HG03159 (cell line): ENCODE measurements at regions not wholly inside any gene's neighbourhood (a gene's known extent, or its start where the extent isn't known, plus 50 kb on each side); places are given as distances from the start of the nearest gene placed in this dataset.

Experiments used
- ATAC-seq: cut with Tn5 transposase; IDR thresholded peaks from one replicate; pipeline ENCODE4 v1.9.1; 2021; ENCODE audit warnings: mild to moderate bottlenecking, moderate library complexity; ENCODE audit not compliant: unreplicated experiment

- ATAC-seq: no peak
These were observed 94.1 kb upstream of the PRICKLE2 start for GRCh38 chr3:64319391-64319790.

GRCh38 chr3:64318668-64319271 is 93.5 kb upstream of the PRICKLE2 start:
- ATAC-seq: no peak

- ATAC-seq: no peak
These were observed 92.7 kb upstream of the PRICKLE2 start for GRCh38 chr3:64318001-64318400.

DNA sequence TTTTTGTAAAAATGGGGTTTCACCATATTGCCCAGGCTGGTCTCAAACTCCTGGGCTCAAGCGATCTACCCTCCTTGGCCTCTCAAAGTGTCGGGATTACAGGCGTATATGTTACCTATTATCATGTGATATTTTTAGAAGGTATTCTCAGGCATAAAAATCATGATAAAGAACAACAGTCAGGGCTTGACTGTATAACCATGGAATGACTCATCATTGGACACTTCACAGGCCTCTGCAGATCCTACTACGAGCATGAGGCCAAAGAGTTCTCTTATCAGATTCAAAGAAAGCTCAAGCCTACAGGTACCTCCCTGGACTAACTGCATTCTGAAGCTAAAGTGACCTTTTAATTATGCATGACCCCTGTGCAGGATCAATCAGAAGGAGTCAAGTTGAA is 91.7 kb upstream of the PRICKLE2 start:
- ATAC-seq: no peak

DNA sequence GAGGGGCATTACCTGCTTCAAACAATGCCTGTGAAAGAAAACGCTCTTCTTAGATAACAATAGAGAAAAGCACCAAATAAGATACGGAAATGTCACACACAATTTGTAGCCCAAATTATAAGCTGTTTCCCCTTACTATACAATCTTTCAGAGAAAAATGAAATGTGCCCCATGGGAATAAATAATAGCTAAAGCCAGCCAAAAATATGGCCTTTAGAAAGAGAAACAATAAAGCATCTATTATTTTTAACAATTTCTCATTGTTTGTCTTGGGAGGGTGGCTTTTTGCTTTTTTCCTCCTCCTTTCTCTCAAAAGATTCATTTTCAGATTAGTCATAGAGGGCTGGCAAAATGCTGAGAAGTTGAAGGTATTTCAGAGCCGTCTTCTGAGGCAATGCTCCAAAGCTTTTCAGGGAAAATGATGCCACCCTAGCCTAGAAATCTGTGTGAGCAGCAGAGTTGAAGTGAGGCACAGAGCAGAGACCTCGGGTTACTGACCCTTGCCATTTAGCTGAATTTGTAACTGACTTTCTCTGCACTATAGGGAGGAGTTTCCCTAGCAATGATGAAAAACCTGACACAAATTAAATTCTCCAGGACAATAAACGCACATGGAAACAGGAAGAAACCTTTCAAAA is 86.3 kb upstream of the PRICKLE2 start:
- no peak for ATAC-seq

DNA sequence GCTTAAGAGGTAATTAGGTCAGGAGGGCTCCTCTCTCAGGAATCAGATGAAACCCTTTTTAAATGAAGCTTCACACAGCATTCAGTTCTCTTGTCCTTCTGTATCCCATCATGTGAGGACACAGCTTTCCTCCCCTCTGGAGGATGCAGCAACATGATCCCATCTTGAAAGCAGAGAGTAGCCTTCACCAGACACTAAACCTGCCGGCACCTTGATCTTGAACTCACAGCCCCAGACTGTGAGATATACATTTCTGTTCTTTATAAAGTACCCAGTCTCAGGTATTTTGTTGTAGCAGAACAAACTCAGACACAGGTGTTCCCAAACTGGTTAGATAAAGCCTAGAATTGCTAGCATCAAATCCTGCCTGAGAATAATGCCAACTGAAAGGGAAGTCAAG is 83.7 kb upstream of the PRICKLE2 start:
- no peak for ATAC-seq

- no peak for ATAC-seq
These were observed 81.5 kb upstream of the PRICKLE2 start for GRCh38 chr3:64306745-64307144.

DNA sequence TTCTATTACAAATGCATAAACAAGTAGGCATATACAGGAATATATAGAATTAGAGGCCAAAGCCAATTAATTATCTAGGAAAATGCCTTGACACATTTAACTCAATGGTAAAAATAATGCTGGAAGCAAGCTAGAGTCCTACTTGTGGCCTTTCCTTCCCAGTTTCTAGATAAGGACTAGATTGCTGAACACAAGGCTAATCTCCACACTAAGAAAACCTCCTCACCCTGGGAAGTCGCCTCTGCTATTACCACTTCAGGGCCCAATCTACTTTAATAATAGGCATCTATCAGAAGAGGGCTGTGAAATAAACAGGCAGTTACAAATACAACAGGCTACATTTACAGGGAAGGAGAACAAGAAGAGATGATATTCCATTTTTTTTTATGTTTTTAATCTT is 80.5 kb upstream of the PRICKLE2 start:
- no peak for ATAC-seq

GRCh38 chr3:64304828-64305410 is 79.7 kb upstream of the PRICKLE2 start:
- no peak for ATAC-seq

DNA sequence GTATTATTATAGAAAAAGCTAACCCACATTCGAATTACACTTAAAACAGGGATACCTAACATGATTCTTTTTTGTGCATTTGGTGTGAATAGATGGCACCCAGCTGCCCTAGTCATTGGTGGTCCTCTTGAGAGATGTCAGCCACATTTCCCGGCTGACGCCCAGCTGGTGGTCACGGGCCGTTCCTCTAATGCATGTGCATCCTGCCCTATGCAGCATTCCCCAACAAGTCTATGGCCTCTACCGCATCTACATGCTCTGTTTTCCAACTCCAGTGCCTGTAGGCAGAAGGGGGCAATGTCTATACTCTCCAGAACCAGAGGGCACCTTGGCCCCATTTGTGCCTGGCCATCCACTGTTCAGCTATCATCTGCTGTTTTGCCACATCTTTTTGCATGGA is 78.6 kb upstream of the PRICKLE2 start:
- no peak for ATAC-seq

GRCh38 chr3:64303401-64303800 is 78.1 kb upstream of the PRICKLE2 start:
- ATAC-seq: no peak

- ATAC-seq: no peak
These were observed 76.2 kb upstream of the PRICKLE2 start for GRCh38 chr3:64301476-64301875.

GRCh38 chr3:64300790-64301423 is 75.6 kb upstream of the PRICKLE2 start:
- no peak for ATAC-seq

DNA sequence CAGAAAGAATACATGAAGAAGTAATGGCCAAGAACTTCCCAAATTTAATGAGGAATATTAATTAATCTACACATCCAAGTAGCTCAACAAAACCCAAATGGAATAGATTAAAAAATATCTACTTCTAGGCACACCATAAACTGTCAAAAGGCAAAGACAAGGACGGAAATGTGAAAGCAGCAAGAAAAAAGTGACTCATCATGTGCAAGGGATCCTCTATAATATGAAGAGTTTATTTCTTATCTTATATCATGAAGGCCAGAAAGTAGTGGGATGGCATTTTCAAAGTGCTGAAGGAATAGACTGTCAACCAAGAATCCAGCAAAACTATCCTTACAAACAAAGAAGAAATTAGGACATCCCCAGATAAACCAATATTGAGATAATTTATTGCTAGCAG is 73.9 kb upstream of the PRICKLE2 start:
- ATAC-seq: no peak

- ATAC-seq: no peak
These were observed 72.3 kb upstream of the PRICKLE2 start for GRCh38 chr3:64297563-64297962.

- ATAC-seq: no peak
These were observed 70.3 kb upstream of the PRICKLE2 start for GRCh38 chr3:64295594-64295993.

DNA sequence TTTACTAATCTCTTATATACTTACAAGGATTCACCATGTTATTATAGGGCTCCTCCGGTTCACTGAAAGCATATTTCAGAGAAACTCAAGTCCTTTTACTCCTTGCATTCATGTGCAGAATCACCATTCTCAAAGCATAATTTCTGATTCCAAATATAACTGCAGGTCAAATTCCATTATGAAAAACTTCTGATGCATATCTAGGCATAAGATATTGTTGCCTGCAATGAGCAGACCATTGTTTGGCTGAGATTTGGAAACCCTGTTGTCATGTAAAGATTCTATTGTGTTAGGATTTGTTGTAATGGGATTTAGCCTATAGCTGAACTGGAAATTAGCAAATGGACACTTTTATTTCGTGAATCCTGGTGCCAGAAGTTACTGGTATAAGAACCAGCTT is 69.5 kb upstream of the PRICKLE2 start:
- no peak for ATAC-seq

DNA sequence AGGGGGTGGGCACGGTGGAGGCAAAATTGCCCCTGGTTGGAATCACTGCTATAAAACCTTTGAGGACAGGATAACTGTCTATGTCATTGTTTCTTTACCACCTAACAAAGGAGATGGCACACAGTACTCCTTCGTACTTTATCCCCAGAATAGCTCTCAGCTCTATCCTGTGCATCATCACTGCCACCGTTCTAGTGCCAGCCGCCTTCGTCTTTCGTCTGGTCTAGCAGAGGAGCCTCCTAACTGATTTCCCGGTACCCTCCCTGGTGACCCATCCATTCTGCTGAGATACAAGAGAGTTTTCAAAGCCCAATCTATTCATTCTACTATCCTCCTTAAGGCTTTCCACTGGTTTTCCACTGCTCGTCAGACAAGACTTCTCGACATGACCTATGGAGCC is 67.9 kb upstream of the PRICKLE2 start:
- no peak for ATAC-seq

DNA sequence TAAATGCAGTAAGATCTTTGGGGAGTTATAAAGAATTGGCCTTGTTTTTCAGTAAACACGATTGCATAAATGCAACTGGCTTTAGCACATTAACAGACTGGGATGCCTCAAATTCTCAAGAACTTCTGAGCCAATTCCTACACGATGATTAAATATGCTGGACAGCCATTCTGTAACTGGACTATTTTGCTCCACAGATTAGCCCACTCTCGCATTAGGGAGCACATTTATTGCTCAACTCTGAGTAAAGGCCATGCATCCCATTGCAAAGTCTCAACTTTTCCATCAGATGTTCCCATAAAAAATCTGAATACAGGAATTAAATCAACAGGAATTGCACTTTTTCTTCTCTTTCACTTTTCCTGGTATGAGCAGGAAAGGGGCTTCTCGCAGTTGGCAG is 66.7 kb upstream of the PRICKLE2 start:
- no peak for ATAC-seq

DNA sequence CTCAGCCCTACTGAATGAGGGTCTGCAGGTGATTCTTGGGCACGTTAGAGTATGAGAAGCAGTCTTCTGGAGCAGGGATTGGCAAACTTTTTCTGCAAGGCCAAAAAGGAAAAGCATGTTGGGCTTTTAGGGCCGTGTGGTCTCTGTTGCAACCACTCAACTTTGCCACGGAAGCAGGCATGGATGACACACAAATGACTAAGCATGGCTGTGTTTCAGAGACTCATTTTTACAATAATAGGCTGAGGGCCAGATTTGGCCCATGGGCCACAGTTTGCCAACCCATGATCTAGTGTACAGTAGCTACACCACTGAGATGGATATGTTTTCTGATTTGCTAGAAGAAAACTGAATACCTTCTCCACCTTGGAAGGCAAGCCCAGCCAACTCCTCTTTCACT is 66.1 kb upstream of the PRICKLE2 start:
- no peak for ATAC-seq

DNA sequence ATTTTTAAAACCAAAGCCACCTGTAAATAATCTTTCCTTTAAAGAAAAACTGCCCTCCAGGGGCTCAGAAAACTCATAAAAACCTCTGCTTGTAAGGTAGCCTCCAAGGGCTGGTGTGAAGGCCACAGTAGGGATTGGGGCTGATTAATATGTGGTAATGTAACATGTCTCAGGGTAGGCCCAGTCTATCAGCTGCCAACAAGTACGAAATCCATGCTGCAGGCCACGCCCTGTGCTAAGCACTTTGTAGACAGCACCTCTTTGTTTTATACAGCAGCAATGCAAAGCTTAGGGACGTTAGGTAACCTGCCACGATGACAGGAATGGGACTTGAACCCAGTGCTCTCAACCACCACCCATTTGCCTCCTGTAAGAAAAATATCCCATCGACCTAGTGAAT is 65.6 kb upstream of the PRICKLE2 start:
- no peak for ATAC-seq

- ATAC-seq: no peak
These were observed 64.9 kb upstream of the PRICKLE2 start for GRCh38 chr3:64290161-64290560.
